ENCODE measurements at regions not wholly inside any gene's neighbourhood (a gene's known extent, or its start where the extent isn't known, plus 50 kb on each side); places are given as distances from the start of the nearest gene placed in this dataset.
A peak's percentile ranks its signal among the peaks of the same experiment; 100 is the strongest.

- TF ChIP-seq ZNF580 (tag by site-specific recombination; IDR thresholded peaks at IDR 0.05): no peak
- TF ChIP-seq ZNF311 (tag by site-specific recombination; IDR thresholded peaks at IDR 0.05; ENCODE audit: borderline replicate concordance): no peak
- TF ChIP-seq ZNF169 (tag by site-specific recombination; IDR thresholded peaks at IDR 0.05): no peak
- TF ChIP-seq ZSCAN16 (tag by site-specific recombination; IDR thresholded peaks at IDR 0.05): no peak
- no peak for TF ChIP-seq ZNF202 (tag by site-specific recombination; IDR thresholded peaks at IDR 0.05; ENCODE audit: borderline replicate concordance)
- TF ChIP-seq HOXD13 (CRISPR knock-in tag; IDR thresholded peaks at IDR 0.05; ENCODE audit: borderline replicate concordance): no peak
- no peak for TF ChIP-seq ZSCAN4 (tag by site-specific recombination; IDR thresholded peaks at IDR 0.05)
- TF ChIP-seq ZNF521 (tag by site-specific recombination; IDR thresholded peaks at IDR 0.05): no peak
- no peak for TF ChIP-seq ZNF10 (tag by site-specific recombination; IDR thresholded peaks at IDR 0.05)
Observed at GRCh38 chr11:134743820-134744195, 331.8 kb upstream of the B3GAT1 start (continued).

- CTCF ChIA-PET: interaction anchor here (0.5 to 0.6 kb wide), 3 partner anchors 27 to 306 kb away, joined by 3 read pairs; no protein-coding TSS in a partner anchor
- H3K4me3 ChIP-seq (ENCODE audit: low read depth, low read length): no peak overlapping the region
Observed at GRCh38 chr11:134742956-134743819, 331.1 kb upstream of the B3GAT1 start.

More at GRCh38 chr11:134742956-134743819, 331.1 kb upstream of the B3GAT1 start:
- POLR2A ChIA-PET: no interaction called here
- TF ChIP-seq TRIM28 (IDR thresholded peaks at IDR 0.05; ENCODE audit: borderline replicate concordance, low read length) (peak; percentile 21; the same call in 1 of the 2 replicates), YY1 (tag by site-specific recombination; IDR thresholded peaks at IDR 0.05) (no peak), ZNF488 (tag by site-specific recombination; IDR thresholded peaks at IDR 0.05) (no peak), KLF10 (tag by site-specific recombination; IDR thresholded peaks at IDR 0.05) (no peak), FEZF1 (tag by site-specific recombination; IDR thresholded peaks at IDR 0.05) (0 out of 2 replicates have a peak, but pooled peaks have one; percentile 17), PATZ1 (tag by site-specific recombination; IDR thresholded peaks at IDR 0.05) (no peak), ZBTB7A (tag by site-specific recombination; IDR thresholded peaks at IDR 0.05; ENCODE audit: low read depth) (no peak), ZNF239 (tag by site-specific recombination; IDR thresholded peaks at IDR 0.05) (no peak), TCF7L2 (IDR thresholded peaks at IDR 0.05; ENCODE audit: borderline replicate concordance, low read depth, low read length) (peak; percentile 62; the same call in 1 of the 2 replicates), ZNF704 (tag by site-specific recombination; IDR thresholded peaks at IDR 0.05) (no peak), SETDB1 (IDR thresholded peaks at IDR 0.05; ENCODE audit: insufficient read length, low read length) (no peak), ZNF514 (tag by site-specific recombination; IDR thresholded peaks at IDR 0.05) (no peak), ZNF132 (tag by site-specific recombination; IDR thresholded peaks at IDR 0.05; ENCODE audit: borderline replicate concordance) (no peak)
- no peaks in the 10 kb centered on the region for H3K9me3 ChIP-seq (ENCODE audit: control insufficient read depth, insufficient read depth, low read depth, low read length)
- peaks cover 7% of the 10 kb centered on the region; the same call in 1 of the 2 replicates for H3K4me1 ChIP-seq (ENCODE audit: control insufficient read depth, insufficient read depth, low read length)
- H3K27ac ChIP-seq (ENCODE audit: extremely low read depth, low read depth, low read length): no peak overlapping the region
- no peaks in the 10 kb centered on the region for H3K36me3 ChIP-seq (ENCODE audit: control insufficient read depth in 2 of 2, insufficient read depth in 1 of 2, low read length in 2 of 2)

All from HEK293 (cell line).